K562 (cell line): ENCODE measurements at regions not wholly inside any gene's neighbourhood (a gene's known extent, or its start where the extent isn't known, plus 50 kb on each side); places are given as distances from the start of the nearest gene placed in this dataset.

Experiments used
- ATAC-seq: fragments of 200-7000 bp; cut with Tn5 transposase; 3 replicates; pipeline ENCODE4 v1.9.1; 2020; ENCODE audit warnings: moderate library complexity
- BruUV-seq: library from RNA; stranded (reverse); fragments of 400-500 nt; replicated peaks from 2 replicates; lab custom pipeline; 2021; lab: Mats Ljungman, UMichigan
- CTCF ChIA-PET: fragments of 300-600 bp; formaldehyde crosslinking; extraction: SDS; loops from one replicate; lab custom pipeline; 2021; ENCODE audit warnings: low intra/inter-chr PET ratio; lab: Yijun Ruan, JAX
- POLR2A ChIA-PET: fragments of 300-600, 350-650 bp; sonication (Branson Sonifier 250); formaldehyde crosslinking; extraction: SDS; loops from one replicate; lab custom pipeline; 2021; ENCODE audit warnings: antibody characterized with exemption, inconsistent platforms; lab: Yijun Ruan, JAX
- DNase-seq, 4 experiments: peaks; one replicate each; pipeline versions ENCODE4 v3.0.0 to v3.0.0-alpha.2; 2011 to 2018; ENCODE audit warnings: low spot score in 3 of 4, mixed read lengths in 3 of 4; ENCODE audit errors: extremely low read depth in 1 of 4
- FAIRE-seq: peaks from 2 replicates; lab custom pipeline; 2011; peaks lifted over from hg19 to GRCh38; lab: Jason Lieb, UNC
- H2AFZ ChIP-seq: 2 replicates; pipeline ENCODE4 v1.6.0; 2011; ENCODE audit warnings: low read depth, low read length, control low read depth, inconsistent platforms
- H3K27ac ChIP-seq: fragments of 200-600 bp; 3 replicates; pipeline ENCODE4 v1.8.0; 2011; ENCODE audit warnings: low read depth, mild to moderate bottlenecking, control low read depth, inconsistent platforms, low read length, moderate library complexity, mixed read lengths; ENCODE audit errors: extremely low read depth
- H3K27me3 ChIP-seq, 2 experiments: fragments of 300-600 bp in 1 of 2; 2 replicates in 1 of 2; 3 replicates in 1 of 2; pipeline versions ENCODE4 v1.6.0 to v1.8.0; 2011; ENCODE audit warnings: inconsistent platforms in 2 of 2, low read length in 2 of 2, mild to moderate bottlenecking in 1 of 2, mixed read lengths in 1 of 2, moderate library complexity in 1 of 2; ENCODE audit not compliant: control insufficient read depth in 2 of 2, insufficient read depth in 2 of 2
- H3K36me3 ChIP-seq: fragments of 300-600 bp; 3 replicates; pipeline ENCODE4 v1.8.0; 2011; ENCODE audit warnings: mild to moderate bottlenecking, low read length, inconsistent platforms; ENCODE audit not compliant: control insufficient read depth, insufficient read depth
- H3K4me1 ChIP-seq, 2 experiments: fragments of 200-600 bp in 1 of 2; replicated peaks in 1 of 2; 2 replicates in 1 of 2; 3 replicates in 1 of 2; pipeline versions ENCODE4 v1.5.1 to v1.8.0; 2011; ENCODE audit warnings: inconsistent platforms in 2 of 2, low read length in 2 of 2, mild to moderate bottlenecking in 1 of 2, mixed read lengths in 1 of 2, moderate library complexity in 1 of 2; ENCODE audit not compliant: control insufficient read depth in 2 of 2, insufficient read depth in 2 of 2
- H3K4me2 ChIP-seq: 2 replicates; pipeline ENCODE4 v1.6.1; 2011; ENCODE audit warnings: low read length, control low read depth, inconsistent platforms, mixed read lengths; ENCODE audit not compliant: insufficient read depth
- H3K4me3 ChIP-seq: fragments of 200-600 bp; sonication (generic), shearing (Covaris generic); 2 replicates; pipeline ENCODE4 v1.5.1; 2016; ENCODE audit warnings: control low read depth, inconsistent platforms
- H3K79me2 ChIP-seq: fragments of 200-600 bp; 3 replicates; pipeline ENCODE4 v1.8.0; 2011; ENCODE audit warnings: low read length, inconsistent platforms; ENCODE audit not compliant: control insufficient read depth, insufficient read depth
- H3K9ac ChIP-seq, 2 experiments: 2 replicates each; pipeline versions ENCODE4 v1.6.0 to v1.6.1; 2011; ENCODE audit warnings: low read depth in 2 of 2, low read length in 2 of 2, control low read depth in 1 of 2, inconsistent platforms in 1 of 2, mild to moderate bottlenecking in 1 of 2, mixed read lengths in 1 of 2; ENCODE audit not compliant: insufficient read depth in 1 of 2
- H3K9me1 ChIP-seq: one replicate; pipeline ENCODE4 v1.6.0; 2011; ENCODE audit warnings: inconsistent platforms, mild to moderate bottlenecking, low read length, moderate library complexity; ENCODE audit not compliant: control insufficient read depth, insufficient read depth
- H3K9me3 ChIP-seq: replicated peaks from 2 replicates; pipeline ENCODE4 v1.5.1; 2011; ENCODE audit warnings: low read depth, low read length, inconsistent platforms; ENCODE audit not compliant: control insufficient read depth, insufficient read depth
- H4K20me1 ChIP-seq: replicated peaks from 2 replicates; pipeline ENCODE4 v1.6.1; 2011; ENCODE audit warnings: low read length, inconsistent platforms, mixed read lengths; ENCODE audit not compliant: control insufficient read depth, insufficient read depth
- ARID4B ChIP-seq: sonication (generic); formaldehyde crosslinking; IDR thresholded peaks from 2 replicates; pipeline ENCODE4 v1.8.0; 2022; ENCODE audit warnings: mild to moderate bottlenecking, missing genetic modification reagents
- DPF2 ChIP-seq: fragments of 450-650 bp; IDR thresholded peaks from 2 replicates; pipeline ENCODE4 v1.6.1; 2016
- KHSRP ChIP-seq: fragments of 450-650 bp; IDR thresholded peaks from 2 replicates; pipeline ENCODE4 v1.6.1; 2017
- SNAPC5 ChIP-seq: fragments of 250-450 bp; sonication (Bioruptor Pico); IDR thresholded peaks from 2 replicates; pipeline ENCODE4 v1.8.0; 2021; ENCODE audit warnings: moderate library complexity, mild to moderate bottlenecking, inconsistent platforms
- TAL1 ChIP-seq: fragments of 450-650 bp; IDR thresholded peaks from 2 replicates; pipeline ENCODE4 v1.6.1; 2016; ENCODE audit warnings: mild to moderate bottlenecking
- ZBTB40 ChIP-seq, 2 experiments: fragments of 450-650 bp in 1 of 2; sonication (generic) in 1 of 2; formaldehyde crosslinking in 1 of 2; IDR thresholded peaks; 2 replicates each; pipeline versions ENCODE4 v1.7.1 to v1.9.0; 2016 to 2022; ENCODE audit warnings: inconsistent platforms in 1 of 2, mild to moderate bottlenecking in 1 of 2, missing genetic modification reagents in 1 of 2
- ZNF431 ChIP-seq: sonication (generic); formaldehyde crosslinking; IDR thresholded peaks from 2 replicates; pipeline ENCODE4 v1.8.0; 2022; ENCODE audit warnings: mild to moderate bottlenecking, missing genetic modification reagents
- in situ Hi-C: fragments of 300-500 bp; cut with MboI; formaldehyde crosslinking; loops from 4 replicates; pipeline ENCODE4 v1.15.0; 2018; ENCODE audit warnings: inconsistent platforms, mixed read lengths
- intact Hi-C: fragments of 100-400 bp; cut with micrococcal nuclease; formaldehyde crosslinking; loops from 2 replicates; pipeline ENCODE4 v1.14.2; 2022

- FAIRE-seq (no peak), DNase-seq (no peak), ATAC-seq (no peak)
- POLR2A ChIA-PET = interaction anchor here (1.3 kb wide), 1 partner anchor 9 kb away, joined by 3 read pairs; no protein-coding TSS in a partner anchor
- in situ Hi-C loops (no loop called here), intact Hi-C loops (no loop called here)
- H3K27ac ChIP-seq = no peak overlapping the region
- H3K79me2 ChIP-seq = no peaks in the 10 kb centered on the region
- no peaks in the 10 kb centered on the region for H4K20me1 ChIP-seq
- no peaks in the 10 kb centered on the region for H3K36me3 ChIP-seq
- no peaks in the 10 kb centered on the region for H3K9me1 ChIP-seq
- H3K9me3 ChIP-seq = no peaks in the 10 kb centered on the region
- H3K4me3 ChIP-seq = no peak overlapping the region
- H3K4me1 ChIP-seq = no peaks in the 10 kb centered on the region
- H3K27me3 ChIP-seq = no peaks in the 10 kb centered on the region
- BruUV-seq = no TSS peak
- H2AFZ ChIP-seq = no peak overlapping the region
- CTCF ChIA-PET = no interaction called here
- H3K9ac ChIP-seq = no peak overlapping the region
- H3K4me2 ChIP-seq = no peak overlapping the region
- TF ChIP-seq ZBTB40 (IDR thresholded peaks at IDR 0.05) (no peak), ZBTB40 (CRISPR knock-in tag; IDR thresholded peaks at IDR 0.05) (no peak), ARID4B (CRISPR knock-in tag) (no peak), DPF2 (no peak), TAL1 (no peak), SNAPC5 (CRISPR knock-in tag) (no peak), ZNF431 (no peak), KHSRP (no peak)
Measured at GRCh38 chr2:58514252-58514651, 273.1 kb upstream of the FANCL start.
